Omental fat pad (tissue), 3 donors: ENCODE measurements at regions not wholly inside any gene's neighbourhood (a gene's known extent, or its start where the extent isn't known, plus 50 kb on each side); places are given as distances from the start of the nearest gene placed in this dataset.
"Not testable (repeated sequence)": the region's sequence is repeated elsewhere in the genome, so short reads cannot be mapped to it uniquely, and the experiment has no call there.

Source experiments
- ATAC-seq: fragments of 150-250 bp; one replicate; pipeline ENCODE4 v1.9.1; 2016; ENCODE audit warnings: mild to moderate bottlenecking, moderate library complexity; ENCODE audit not compliant: low FRiP score
- DNase-seq: peaks from one replicate; pipeline ENCODE4 v3.0.0-alpha.2; 2019; ENCODE audit warnings: low spot score
- TF ChIP-seq, protein P1 (sequence below), 3 donors: fragments of 450-650 bp; IDR thresholded peaks; one replicate each; pipeline ENCODE4 v1.5.1; 2016 to 2017; ENCODE audit warnings: antibody characterized with exemption in 3 of 3, mild to moderate bottlenecking in 3 of 3, moderate library complexity in 2 of 3

DNA sequence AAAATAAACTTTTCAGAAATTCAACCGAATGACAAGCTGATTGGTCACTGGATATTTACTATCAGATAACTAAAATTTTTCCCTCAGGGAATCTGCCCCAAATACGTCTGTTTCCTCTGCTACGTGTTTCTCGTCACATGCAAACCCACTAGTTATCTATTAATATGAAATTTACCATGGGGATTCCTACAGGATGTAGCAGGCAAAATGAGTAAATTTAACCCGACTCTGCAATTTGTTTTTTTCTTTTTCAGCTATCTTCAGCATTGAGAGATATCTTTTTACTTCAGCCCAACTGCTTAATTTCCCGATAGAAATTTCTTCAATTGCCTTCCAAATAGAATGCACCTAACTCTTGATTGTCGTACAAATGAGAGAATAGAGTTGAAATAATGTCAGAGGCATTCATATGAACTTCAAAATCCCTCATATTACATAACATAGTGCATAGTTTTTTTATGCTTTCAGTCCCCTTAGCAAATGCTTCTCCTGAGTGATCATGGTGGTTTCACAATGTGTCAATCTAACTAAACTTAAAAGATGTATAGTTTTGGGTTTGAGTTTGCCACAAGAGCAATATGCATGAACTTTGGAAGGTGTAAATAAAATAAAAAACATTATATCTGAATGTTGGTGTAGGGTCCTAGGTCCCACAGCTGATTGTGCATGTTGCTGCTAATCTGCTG lies 913.1 kb upstream of the GRIA3 start:
- no peak for DNase-seq
- TF ChIP-seq, protein P1, sequence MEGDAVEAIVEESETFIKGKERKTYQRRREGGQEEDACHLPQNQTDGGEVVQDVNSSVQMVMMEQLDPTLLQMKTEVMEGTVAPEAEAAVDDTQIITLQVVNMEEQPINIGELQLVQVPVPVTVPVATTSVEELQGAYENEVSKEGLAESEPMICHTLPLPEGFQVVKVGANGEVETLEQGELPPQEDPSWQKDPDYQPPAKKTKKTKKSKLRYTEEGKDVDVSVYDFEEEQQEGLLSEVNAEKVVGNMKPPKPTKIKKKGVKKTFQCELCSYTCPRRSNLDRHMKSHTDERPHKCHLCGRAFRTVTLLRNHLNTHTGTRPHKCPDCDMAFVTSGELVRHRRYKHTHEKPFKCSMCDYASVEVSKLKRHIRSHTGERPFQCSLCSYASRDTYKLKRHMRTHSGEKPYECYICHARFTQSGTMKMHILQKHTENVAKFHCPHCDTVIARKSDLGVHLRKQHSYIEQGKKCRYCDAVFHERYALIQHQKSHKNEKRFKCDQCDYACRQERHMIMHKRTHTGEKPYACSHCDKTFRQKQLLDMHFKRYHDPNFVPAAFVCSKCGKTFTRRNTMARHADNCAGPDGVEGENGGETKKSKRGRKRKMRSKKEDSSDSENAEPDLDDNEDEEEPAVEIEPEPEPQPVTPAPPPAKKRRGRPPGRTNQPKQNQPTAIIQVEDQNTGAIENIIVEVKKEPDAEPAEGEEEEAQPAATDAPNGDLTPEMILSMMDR (IDR thresholded peaks at IDR 0.05): no peak
- ATAC-seq: no peak

DNA sequence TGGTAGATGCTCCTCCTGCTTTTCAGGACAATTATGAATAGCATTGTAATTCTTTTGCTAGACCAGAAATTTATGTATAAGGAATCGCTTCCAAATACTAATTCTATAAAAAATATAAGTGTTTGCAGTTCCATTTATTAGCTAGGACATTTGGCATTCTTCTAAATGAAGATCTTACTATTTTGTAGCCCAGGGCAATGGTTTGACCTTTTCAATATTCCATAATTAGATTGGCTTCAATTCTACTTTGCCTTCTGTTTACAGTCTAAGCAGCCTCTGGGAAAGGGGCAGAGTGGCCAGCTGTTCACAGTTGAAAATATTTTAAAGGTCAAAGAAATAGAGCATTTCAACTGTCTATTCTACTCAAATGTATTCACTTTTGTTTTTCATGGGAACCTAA lies 912.1 kb upstream of the GRIA3 start:
- ATAC-seq: no peak
- no peak for DNase-seq
- TF ChIP-seq, protein P1 (IDR thresholded peaks at IDR 0.05): no peak

DNA sequence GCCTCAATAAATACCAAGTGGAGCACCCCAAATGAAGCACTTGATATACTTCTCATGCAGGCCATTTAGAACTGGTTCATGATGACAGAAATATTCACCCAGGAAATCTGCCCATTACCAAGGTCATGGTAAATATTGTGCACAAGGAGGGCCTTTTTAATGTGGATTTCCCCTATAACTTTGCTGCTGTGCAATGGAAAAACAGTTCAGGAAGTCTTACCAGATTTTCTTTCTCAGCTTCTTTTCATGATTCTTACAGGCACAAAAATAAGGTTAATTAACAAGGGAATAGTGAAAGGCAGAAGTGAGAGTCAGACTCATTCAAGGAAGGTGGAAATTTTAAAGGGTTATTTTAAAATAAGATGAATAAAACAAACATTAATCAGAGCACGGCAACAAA lies 904.3 kb upstream of the GRIA3 start:
- no peak for DNase-seq

DNA sequence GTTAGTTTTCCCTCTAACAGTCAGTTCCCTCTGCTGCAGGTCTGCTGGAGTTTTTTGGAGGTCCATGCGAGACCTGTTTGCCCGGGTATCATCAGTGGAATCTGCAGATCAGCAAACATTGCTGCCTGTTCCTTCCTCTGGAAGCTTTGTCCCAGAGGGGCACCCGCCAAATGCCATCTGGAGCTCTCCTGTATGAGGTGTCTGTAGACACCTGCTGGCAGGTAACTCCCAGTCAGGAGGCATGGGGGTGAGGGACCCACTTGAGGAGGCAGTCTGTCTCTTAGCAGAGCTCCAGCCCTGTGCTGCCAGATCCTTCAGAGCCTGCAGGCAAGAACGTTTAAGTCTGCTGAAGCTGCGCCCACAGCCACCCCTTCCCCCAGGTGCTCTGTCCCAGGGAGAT lies 884.3 kb upstream of the GRIA3 start:
- not testable (repeated sequence) for DNase-seq, ATAC-seq

More for the DNA sequence above, 904.3 kb upstream of the GRIA3 start:
- TF ChIP-seq, protein P1 (IDR thresholded peaks at IDR 0.05): no peak
- no peak for ATAC-seq

DNA sequence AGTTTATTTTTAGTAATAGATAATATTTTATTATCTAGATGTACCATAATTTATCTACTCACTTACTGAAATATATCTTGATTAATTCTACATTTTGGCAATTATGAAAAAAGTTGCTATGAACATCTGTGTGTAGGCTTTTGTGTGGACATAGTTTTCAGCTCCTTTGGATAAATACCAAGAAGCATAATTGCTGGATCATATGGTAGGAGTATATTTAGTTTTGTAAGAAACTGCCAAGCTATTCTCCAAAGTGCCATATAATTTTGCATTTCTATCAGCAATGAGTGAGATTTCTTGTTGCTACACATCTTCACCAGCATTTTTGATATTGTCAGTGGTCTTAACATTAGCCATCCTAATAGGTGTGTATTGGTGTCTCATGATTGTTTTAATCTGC lies 882.6 kb upstream of the GRIA3 start:
- TF ChIP-seq, protein P1 (IDR thresholded peaks at IDR 0.05): no peak
- DNase-seq (no peak), ATAC-seq (no peak)

DNA sequence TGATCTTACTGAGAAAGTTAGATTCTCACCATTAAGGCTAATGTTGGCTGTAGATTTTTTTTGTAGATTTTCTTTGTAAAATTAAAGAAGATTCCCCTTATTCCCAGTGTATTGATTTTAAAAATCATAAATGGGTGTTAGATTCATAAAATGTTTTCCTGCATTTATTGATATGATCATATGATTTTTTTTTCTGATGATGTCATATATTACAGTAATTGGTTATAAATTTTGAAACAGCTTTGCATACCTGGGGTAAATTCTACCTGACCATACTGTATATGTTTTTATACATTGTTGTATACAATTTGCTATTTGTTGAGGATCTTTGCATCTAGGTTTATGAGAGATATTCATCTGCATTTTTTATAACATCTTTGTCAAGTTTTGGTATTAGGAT lies 880.3 kb upstream of the GRIA3 start:
- no peak for ATAC-seq
- TF ChIP-seq, protein P1 (IDR thresholded peaks at IDR 0.05): no peak
- DNase-seq: no peak

DNA sequence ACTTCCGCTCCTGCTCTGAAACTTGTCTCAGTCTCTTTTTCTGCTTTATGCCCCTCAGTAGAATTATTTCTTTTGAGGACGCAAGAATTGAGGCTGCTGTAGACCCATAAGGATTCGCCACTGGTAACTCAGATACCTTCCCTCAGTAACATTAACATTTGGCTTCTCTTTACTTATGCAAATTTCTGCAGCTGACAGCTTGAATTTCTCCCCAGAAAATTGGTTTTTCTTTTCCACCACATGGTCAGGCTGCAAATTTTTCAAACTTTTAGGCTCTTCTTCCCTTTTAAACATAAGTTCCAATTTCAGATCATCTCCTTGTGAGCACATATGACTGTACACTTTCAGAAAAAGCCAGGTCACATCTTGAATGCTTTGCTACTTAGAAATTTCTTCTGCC lies 839.3 kb upstream of the GRIA3 start:
- TF ChIP-seq, protein P1 (IDR thresholded peaks at IDR 0.05): no peak
- no peak for ATAC-seq

More for the DNA sequence above, 839.3 kb upstream of the GRIA3 start:
- DNase-seq: no peak
